GM23248 (cell line): ENCODE measurements at regions not wholly inside any gene's neighbourhood (a gene's known extent, or its start where the extent isn't known, plus 50 kb on each side); places are given as distances from the start of the nearest gene placed in this dataset.

Source experiments
- DNase-seq: peaks from one replicate; pipeline ENCODE4 v3.0.0-alpha.2; 2015
- H2AFZ ChIP-seq: fragments of 200-600 bp; sonication (generic); 2 replicates; pipeline ENCODE4 v1.6.1; 2016; ENCODE audit warnings: antibody characterized with exemption
- H3F3A ChIP-seq: fragments of 200-600 bp; sonication (generic); 2 replicates; pipeline ENCODE4 v1.6.1; 2016; ENCODE audit warnings: mild to moderate bottlenecking, antibody characterized with exemption, mixed run types; ENCODE audit not compliant: insufficient read depth
- H3K27ac ChIP-seq: fragments of 200-600 bp; sonication (generic); 2 replicates; pipeline ENCODE4 v1.5.1; 2016; ENCODE audit warnings: mild to moderate bottlenecking
- H3K27me3 ChIP-seq: fragments of 200-600 bp; sonication (generic); replicated peaks from 2 replicates; pipeline ENCODE4 v1.6.1; 2016; ENCODE audit warnings: mild to moderate bottlenecking; ENCODE audit not compliant: insufficient read depth
- H3K36me3 ChIP-seq: fragments of 200-600 bp; sonication (generic); 2 replicates; pipeline ENCODE4 v1.6.1; 2016; ENCODE audit warnings: low read depth, mild to moderate bottlenecking
- H3K4me1 ChIP-seq: fragments of 200-600 bp; sonication (generic); 2 replicates; pipeline ENCODE4 v1.6.1; 2016; ENCODE audit warnings: mild to moderate bottlenecking; ENCODE audit not compliant: insufficient read depth
- H3K4me2 ChIP-seq: fragments of 200-600 bp; sonication (generic); one replicate; pipeline ENCODE4 v1.6.1; 2016; ENCODE audit warnings: mild to moderate bottlenecking; ENCODE audit not compliant: unreplicated experiment
- H3K4me3 ChIP-seq: fragments of 200-600 bp; sonication (generic); 2 replicates; pipeline ENCODE4 v1.5.1; 2016; ENCODE audit warnings: mild to moderate bottlenecking
- H3K79me2 ChIP-seq: fragments of 200-600 bp; sonication (generic); 2 replicates; pipeline ENCODE4 v1.6.1; 2016; ENCODE audit warnings: mild to moderate bottlenecking; ENCODE audit not compliant: insufficient read depth
- H3K9ac ChIP-seq: fragments of 200-600 bp; sonication (generic); 2 replicates; pipeline ENCODE4 v1.6.1; 2016; ENCODE audit warnings: mild to moderate bottlenecking
- H3K9me2 ChIP-seq: fragments of 200-600 bp; sonication (generic); 2 replicates; pipeline ENCODE4 v1.6.1; 2016; ENCODE audit warnings: mixed run types, mild to moderate bottlenecking, moderate library complexity; ENCODE audit not compliant: insufficient read depth
- H3K9me3 ChIP-seq: fragments of 200-600 bp; sonication (generic); one replicate; pipeline ENCODE4 v1.6.1; 2017; ENCODE audit warnings: low read depth
- H4K20me1 ChIP-seq: fragments of 200-600 bp; sonication (generic); 2 replicates; pipeline ENCODE4 v1.6.0; 2016; ENCODE audit not compliant: insufficient read depth
- EZH2 ChIP-seq: fragments of 200-600 bp; sonication (generic); IDR thresholded peaks from 2 replicates; pipeline ENCODE4 v1.6.1; 2018; ENCODE audit warnings: antibody characterized with exemption, mild to moderate bottlenecking; ENCODE audit not compliant: insufficient read depth, poor library complexity, severe bottlenecking
- EZH2phosphoT487 ChIP-seq: fragments of 200-600 bp; sonication (generic); IDR thresholded peaks from 2 replicates; pipeline ENCODE4 v1.6.1; 2018; ENCODE audit warnings: antibody characterized with exemption, moderate library complexity, mild to moderate bottlenecking, low read depth; ENCODE audit not compliant: insufficient read depth
- WGBS, 2 experiments: methylation state at CpG; one replicate each; pipeline ENCODE4 v1.1.6; 2015 to 2017; ENCODE audit warnings: low lambda C conversion rate in 2 of 2, low coverage in 1 of 2; ENCODE audit errors: missing lambda C conversion rate in 2 of 2; 5-methylcytosine and 5-hydroxymethylcytosine counted together
- in situ Hi-C: fragments of 300-500 bp; cut with MboI; formaldehyde crosslinking; loops from 2 replicates; pipeline ENCODE4 v1.15.0; 2020

DNA sequence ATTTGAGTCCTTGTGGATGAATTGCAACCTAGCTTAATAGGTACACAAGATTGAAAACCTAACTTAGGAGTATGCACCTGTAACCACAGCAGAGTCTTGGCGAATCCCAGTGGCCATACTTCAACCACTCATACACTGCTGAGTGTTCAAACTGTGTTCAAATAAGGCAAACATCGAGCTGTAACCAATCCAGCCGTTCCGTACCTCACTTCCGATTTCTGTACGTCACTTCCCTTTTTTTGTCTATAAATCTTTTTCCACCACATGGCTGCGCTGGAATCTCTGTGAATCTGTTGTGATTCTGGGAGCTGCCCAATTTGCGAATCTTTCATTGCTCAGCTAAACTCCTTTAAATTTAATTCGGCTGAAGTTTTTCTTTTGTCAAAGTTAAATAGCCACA, 190.6 kb downstream of the MAF start:
- in situ Hi-C loops = no loop called here
- no peaks in the 10 kb centered on the region for H3K4me1 ChIP-seq
- H3K4me3 ChIP-seq = no peak overlapping the region
- no peak for DNase-seq
- TF ChIP-seq EZH2 (no peak), EZH2phosphoT487 (no peak)
- H3K4me2 ChIP-seq = no peak overlapping the region
- no peak overlapping the region for H2AFZ ChIP-seq
- whole genome bisulfite sequencing, 2 experiments = 54 to 62% methylated on average over 9 of the region's 9 CpGs
- H3K27me3 ChIP-seq = no peaks in the 10 kb centered on the region
- no peak overlapping the region for H3K27ac ChIP-seq
- no peaks in the 10 kb centered on the region for H3K79me2 ChIP-seq
- H3K36me3 ChIP-seq = no peaks in the 10 kb centered on the region
- no peak overlapping the region for H3K9ac ChIP-seq
- no peaks in the 10 kb centered on the region for H3K9me3 ChIP-seq
- H3K9me2 ChIP-seq = no peaks in the 10 kb centered on the region
- H3F3A ChIP-seq = no peaks in the 10 kb centered on the region
- H4K20me1 ChIP-seq = no peaks in the 10 kb centered on the region

DNA sequence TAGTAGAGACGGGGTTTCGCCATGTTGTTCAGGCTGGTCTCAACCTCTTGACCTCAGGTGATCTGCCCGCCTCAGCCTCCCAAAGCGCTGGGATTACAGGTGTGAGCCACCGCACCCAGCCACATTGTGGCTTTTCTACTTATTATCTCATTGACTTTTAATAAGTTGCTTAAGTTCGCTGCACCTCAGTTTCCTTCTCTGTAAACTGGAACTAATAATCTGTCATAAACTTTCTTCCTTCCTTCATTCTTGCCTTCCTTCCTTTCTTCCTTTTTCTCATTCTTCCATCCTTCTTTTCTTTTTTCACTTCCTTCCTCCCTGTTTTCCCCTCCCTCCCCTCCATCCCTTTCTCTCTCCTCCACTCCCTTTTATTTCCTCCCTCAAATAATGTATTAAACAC, 192.2 kb downstream of the MAF start:
- Histone ChIP-seq H3K9me2 (no peaks in the 10 kb centered on the region), H4K20me1 (no peaks in the 10 kb centered on the region), H3K27ac (no peak overlapping the region), H3K27me3 (no peaks in the 10 kb centered on the region), H3K36me3 (no peaks in the 10 kb centered on the region), H3K4me3 (no peak overlapping the region), H2AFZ (no peak overlapping the region), H3K4me2 (no peak overlapping the region), H3K9ac (no peak overlapping the region), H3K9me3 (no peaks in the 10 kb centered on the region), H3K79me2 (no peaks in the 10 kb centered on the region), H3F3A (no peaks in the 10 kb centered on the region), H3K4me1 (no peaks in the 10 kb centered on the region)
- in situ Hi-C loops = no loop called here
- WGBS, 2 experiments = 75 to 82% methylated on average over 6 of the region's 6 CpGs
- DNase-seq = no peak
- TF ChIP-seq EZH2phosphoT487 = no peak
- no peak for TF ChIP-seq EZH2

DNA sequence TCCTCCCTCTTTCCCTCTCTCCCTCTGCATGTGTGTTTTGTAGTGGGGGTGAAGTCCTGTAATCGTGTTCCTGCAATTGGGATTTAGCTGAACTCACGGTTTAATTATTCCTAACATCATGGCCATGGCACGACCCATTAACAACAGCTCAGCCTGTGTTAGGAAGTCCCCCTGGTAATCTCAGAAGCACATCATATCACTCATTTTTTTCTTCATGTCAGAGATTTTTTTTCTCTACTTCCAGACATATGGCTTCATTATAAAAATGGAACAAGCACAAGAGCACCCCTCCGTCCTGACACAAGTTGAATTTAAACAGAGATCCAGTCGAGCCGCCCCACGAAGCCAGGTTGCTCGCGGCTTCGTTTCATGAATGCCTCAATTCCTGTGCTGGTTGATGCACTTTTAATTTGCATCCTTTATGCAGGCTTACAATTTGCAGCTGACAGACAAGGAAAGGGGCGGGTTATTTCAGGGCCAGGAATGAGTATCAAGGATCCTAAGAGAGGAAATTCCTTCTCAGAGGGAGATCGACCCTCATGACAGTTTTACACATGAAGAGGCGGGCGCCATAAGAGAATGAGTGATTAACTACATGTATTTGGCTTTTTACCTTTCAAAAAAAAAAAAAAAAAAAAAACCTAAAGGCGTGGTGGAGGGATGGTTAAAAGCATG, 192.9 kb downstream of the MAF start:
- WGBS, 2 experiments = 62 to 65% methylated on average over 14 to 15 of the region's 15 CpGs
- DNase-seq = no peak

DNA sequence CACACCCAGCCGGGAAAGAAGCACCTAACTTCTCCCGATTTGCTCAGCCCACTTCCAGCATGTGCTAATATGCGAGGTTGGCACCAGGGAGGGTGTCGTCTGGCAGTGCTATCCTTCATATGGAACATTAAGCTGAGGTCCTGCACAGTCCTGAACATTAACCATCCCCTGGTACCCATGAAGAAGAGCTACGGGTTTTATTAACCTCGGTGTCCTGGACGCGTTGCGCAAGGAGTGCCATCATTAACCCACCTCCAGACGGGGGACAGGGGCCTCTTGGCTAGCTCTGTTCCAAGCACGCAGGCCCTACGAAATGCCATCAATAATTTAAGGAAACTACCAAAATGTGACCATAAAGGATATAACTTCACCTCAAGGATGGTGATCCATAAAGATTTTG, 193.5 kb downstream of the MAF start:
- H3K9me2 ChIP-seq = no peaks in the 10 kb centered on the region
- H4K20me1 ChIP-seq = no peaks in the 10 kb centered on the region
- no peaks in the 10 kb centered on the region for H3F3A ChIP-seq
- WGBS, 2 experiments = 66% methylated on average over 12 of the region's 12 CpGs
- TF ChIP-seq EZH2 (no peak), EZH2phosphoT487 (no peak)
- DNase-seq = no peak
- H3K79me2 ChIP-seq = no peaks in the 10 kb centered on the region
- no peaks in the 10 kb centered on the region for H3K27me3 ChIP-seq
- H3K4me3 ChIP-seq = no peak overlapping the region
- no peaks in the 10 kb centered on the region for H3K36me3 ChIP-seq
- H3K9me3 ChIP-seq = no peaks in the 10 kb centered on the region
- H3K4me2 ChIP-seq = no peak overlapping the region
- in situ Hi-C loops = no loop called here
- no peaks in the 10 kb centered on the region for H3K4me1 ChIP-seq
- H2AFZ ChIP-seq = no peak overlapping the region
- no peak overlapping the region for H3K27ac ChIP-seq
- H3K9ac ChIP-seq = no peak overlapping the region

More for the DNA sequence above, 192.9 kb downstream of the MAF start:
- H3K9ac ChIP-seq = no peak overlapping the region
- no peaks in the 10 kb centered on the region for H4K20me1 ChIP-seq
- no peak overlapping the region for H3K4me3 ChIP-seq
- TF ChIP-seq EZH2phosphoT487 = no peak
- TF ChIP-seq EZH2 = no peak
- H2AFZ ChIP-seq = no peak overlapping the region
- no peaks in the 10 kb centered on the region for H3F3A ChIP-seq
- H3K4me1 ChIP-seq = no peaks in the 10 kb centered on the region
- H3K27me3 ChIP-seq = no peaks in the 10 kb centered on the region
- H3K4me2 ChIP-seq = no peak overlapping the region
- no peaks in the 10 kb centered on the region for H3K36me3 ChIP-seq
- no peaks in the 10 kb centered on the region for H3K79me2 ChIP-seq
- H3K9me3 ChIP-seq = no peaks in the 10 kb centered on the region
- in situ Hi-C loops = no loop called here
- H3K9me2 ChIP-seq = no peaks in the 10 kb centered on the region
- no peak overlapping the region for H3K27ac ChIP-seq

DNA sequence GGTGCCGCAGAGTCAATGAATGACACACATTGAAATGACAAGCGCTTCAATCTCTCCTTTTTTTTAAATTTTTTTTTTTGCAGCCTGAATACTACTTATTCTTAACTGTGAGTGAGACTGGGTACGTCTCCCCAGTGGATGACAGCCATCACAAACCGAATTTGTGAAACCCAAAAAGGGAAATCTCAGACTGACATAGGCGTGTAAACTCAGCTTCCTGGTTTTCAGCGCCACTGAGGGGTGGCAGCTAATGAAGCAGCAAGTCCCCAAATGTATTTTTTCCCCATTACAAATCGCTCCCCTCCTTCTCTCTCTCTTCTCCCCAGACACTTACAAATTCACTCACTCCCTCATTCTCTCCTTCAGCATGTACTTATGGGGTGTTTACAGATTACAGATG, 196.0 kb downstream of the MAF start:
- H3F3A ChIP-seq = no peaks in the 10 kb centered on the region
- H3K9ac ChIP-seq = no peak overlapping the region
- H3K27ac ChIP-seq = no peak overlapping the region
- no peak overlapping the region for H2AFZ ChIP-seq
- no peaks in the 10 kb centered on the region for H3K27me3 ChIP-seq
- TF ChIP-seq EZH2phosphoT487 = no peak
- H3K79me2 ChIP-seq = no peaks in the 10 kb centered on the region
- H3K4me1 ChIP-seq = no peaks in the 10 kb centered on the region
- in situ Hi-C loops = no loop called here
- H3K9me2 ChIP-seq = no peaks in the 10 kb centered on the region
- no peaks in the 10 kb centered on the region for H3K9me3 ChIP-seq
- H3K4me3 ChIP-seq = no peak overlapping the region
- H3K4me2 ChIP-seq = no peak overlapping the region
- DNase-seq = no peak
- H4K20me1 ChIP-seq = no peaks in the 10 kb centered on the region
- H3K36me3 ChIP-seq = no peaks in the 10 kb centered on the region
- WGBS, 2 experiments = 46 to 52% methylated on average over 7 of the region's 7 CpGs
